Gastroesophageal sphincter (tissue), 4 donors: ENCODE measurements at regions not wholly inside any gene's neighbourhood (a gene's known extent, or its start where the extent isn't known, plus 50 kb on each side); places are given as distances from the start of the nearest gene placed in this dataset.

Source experiments
- ATAC-seq: fragments of 150-250 bp; one replicate; pipeline ENCODE4 v1.9.1; 2016; ENCODE audit warnings: mild to moderate bottlenecking, moderate library complexity
- H3K27ac ChIP-seq, 4 donors: fragments of 200-600 bp; sonication (generic) in 3 of 4; 1 replicate in 3 of 4; 2 replicates in 1 of 4; pipeline ENCODE4 v1.5.1; 2016 to 2019
- H3K27me3 ChIP-seq: fragments of 200-600 bp; sonication (generic); one replicate; pipeline ENCODE4 v1.5.1; 2019
- H3K36me3 ChIP-seq, 2 donors: fragments of 200-600 bp; sonication (generic); one replicate each; pipeline ENCODE4 v1.5.1; 2019; ENCODE audit warnings: control low read depth in 1 of 2
- H3K4me1 ChIP-seq, 3 donors: fragments of 200-600 bp; sonication (generic); 1 replicate in 2 of 3; 2 replicates in 1 of 3; pipeline ENCODE4 v1.5.1; 2016 to 2019; ENCODE audit warnings: control low read depth in 2 of 3
- H3K4me3 ChIP-seq, 2 donors: fragments of 200-600 bp; sonication (generic); one replicate each; pipeline ENCODE4 v1.5.1; 2019; ENCODE audit warnings: mild to moderate bottlenecking in 1 of 2, moderate library complexity in 1 of 2
- H3K9me3 ChIP-seq, 3 donors: fragments of 200-600 bp; sonication (generic); one replicate each; pipeline ENCODE4 v1.5.1; 2017 to 2019; ENCODE audit warnings: control low read depth in 2 of 3
- EP300 ChIP-seq: sonication (generic); formaldehyde crosslinking; IDR thresholded peaks from one replicate; pipeline ENCODE4 v1.6.1; 2017; ENCODE audit warnings: antibody characterized with exemption, mild to moderate bottlenecking
- POLR2A ChIP-seq, 2 donors: fragments of 450-650 bp; IDR thresholded peaks; one replicate each; pipeline ENCODE4 v1.6.1; 2017; ENCODE audit warnings: antibody characterized with exemption in 2 of 2, mild to moderate bottlenecking in 2 of 2, moderate library complexity in 1 of 2
- POLR2AphosphoS5 ChIP-seq: sonication (generic); formaldehyde crosslinking; IDR thresholded peaks from one replicate; pipeline ENCODE4 v1.6.1; 2017; ENCODE audit warnings: antibody characterized with exemption
- WGBS, 2 donors: methylation state at CpG; one replicate each; pipeline ENCODE4 v1.1.5; 2018; ENCODE audit warnings: low coverage in 1 of 2; 5-methylcytosine and 5-hydroxymethylcytosine counted together
- TF ChIP-seq, protein P1 (sequence below), 4 experiments: fragments of 200-600 bp in 2 of 4; fragments of 450-650 bp in 2 of 4; sonication (generic) in 1 of 4; IDR thresholded peaks; one replicate each; pipeline ENCODE4 v1.5.1; 2017 to 2019; ENCODE audit warnings: antibody characterized with exemption in 4 of 4, mild to moderate bottlenecking in 2 of 4, moderate library complexity in 2 of 4

- no peak for ATAC-seq
- no peak overlapping the region for H3K27ac ChIP-seq
- no peaks in the 10 kb centered on the region for H3K4me1 ChIP-seq
- TF ChIP-seq POLR2A (IDR thresholded peaks at IDR 0.05) (no peak), POLR2AphosphoS5 (no peak)
- no peak overlapping the region for H3K4me3 ChIP-seq
- no peaks in the 10 kb centered on the region for H3K36me3 ChIP-seq
- 63 to 79% methylated on average over 5 of the region's 5 CpGs for WGBS, 2 donors
- H3K27me3 ChIP-seq, result peaks cover 10% of the 10 kb centered on the region
- peaks cover 0 to 12% (median 0%) of the 10 kb centered on the region in 3 donors for H3K9me3 ChIP-seq
Observed at GRCh38 chr12:111110556-111110955, 190.2 kb upstream of the MYL2 start.

DNA sequence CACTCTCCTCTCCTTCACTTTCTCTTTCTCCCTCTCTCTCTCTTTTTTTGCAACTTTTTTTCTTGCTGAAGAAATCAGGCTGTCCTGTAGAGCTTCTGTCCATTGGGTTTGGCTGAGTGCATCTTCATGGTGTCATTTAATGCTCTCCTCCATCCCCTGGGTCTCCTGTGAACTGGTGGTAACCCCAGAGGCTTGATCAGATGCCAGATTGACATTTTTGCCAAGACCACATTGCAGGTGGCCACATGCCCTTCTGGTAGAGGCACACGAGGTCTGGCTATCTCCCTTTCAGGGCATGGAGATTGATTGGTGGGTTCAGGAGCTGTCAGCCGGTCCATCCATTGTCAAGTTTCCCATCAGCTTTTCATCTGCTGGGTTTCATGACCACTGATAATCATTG lies 188.3 kb upstream of the MYL2 start:
- no peak for ATAC-seq
- Histone ChIP-seq H3K4me3 (no peak overlapping the region), H3K27ac (no peak overlapping the region), H3K36me3 (no peaks in the 10 kb centered on the region), H3K9me3 (peaks cover 0 to 12% (median 0%) of the 10 kb centered on the region in 3 donors), H3K4me1 (no peaks in the 10 kb centered on the region), H3K27me3 (peaks cover 26% of the 10 kb centered on the region)
- TF ChIP-seq EP300 (no peak), POLR2AphosphoS5 (no peak), POLR2A (IDR thresholded peaks at IDR 0.05) (no peak)
- TF ChIP-seq, protein P1, sequence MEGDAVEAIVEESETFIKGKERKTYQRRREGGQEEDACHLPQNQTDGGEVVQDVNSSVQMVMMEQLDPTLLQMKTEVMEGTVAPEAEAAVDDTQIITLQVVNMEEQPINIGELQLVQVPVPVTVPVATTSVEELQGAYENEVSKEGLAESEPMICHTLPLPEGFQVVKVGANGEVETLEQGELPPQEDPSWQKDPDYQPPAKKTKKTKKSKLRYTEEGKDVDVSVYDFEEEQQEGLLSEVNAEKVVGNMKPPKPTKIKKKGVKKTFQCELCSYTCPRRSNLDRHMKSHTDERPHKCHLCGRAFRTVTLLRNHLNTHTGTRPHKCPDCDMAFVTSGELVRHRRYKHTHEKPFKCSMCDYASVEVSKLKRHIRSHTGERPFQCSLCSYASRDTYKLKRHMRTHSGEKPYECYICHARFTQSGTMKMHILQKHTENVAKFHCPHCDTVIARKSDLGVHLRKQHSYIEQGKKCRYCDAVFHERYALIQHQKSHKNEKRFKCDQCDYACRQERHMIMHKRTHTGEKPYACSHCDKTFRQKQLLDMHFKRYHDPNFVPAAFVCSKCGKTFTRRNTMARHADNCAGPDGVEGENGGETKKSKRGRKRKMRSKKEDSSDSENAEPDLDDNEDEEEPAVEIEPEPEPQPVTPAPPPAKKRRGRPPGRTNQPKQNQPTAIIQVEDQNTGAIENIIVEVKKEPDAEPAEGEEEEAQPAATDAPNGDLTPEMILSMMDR (IDR thresholded peaks at IDR 0.05), result no peak
- WGBS, 2 donors, result 51 to 55% methylated on average over 2 of the region's 2 CpGs

DNA sequence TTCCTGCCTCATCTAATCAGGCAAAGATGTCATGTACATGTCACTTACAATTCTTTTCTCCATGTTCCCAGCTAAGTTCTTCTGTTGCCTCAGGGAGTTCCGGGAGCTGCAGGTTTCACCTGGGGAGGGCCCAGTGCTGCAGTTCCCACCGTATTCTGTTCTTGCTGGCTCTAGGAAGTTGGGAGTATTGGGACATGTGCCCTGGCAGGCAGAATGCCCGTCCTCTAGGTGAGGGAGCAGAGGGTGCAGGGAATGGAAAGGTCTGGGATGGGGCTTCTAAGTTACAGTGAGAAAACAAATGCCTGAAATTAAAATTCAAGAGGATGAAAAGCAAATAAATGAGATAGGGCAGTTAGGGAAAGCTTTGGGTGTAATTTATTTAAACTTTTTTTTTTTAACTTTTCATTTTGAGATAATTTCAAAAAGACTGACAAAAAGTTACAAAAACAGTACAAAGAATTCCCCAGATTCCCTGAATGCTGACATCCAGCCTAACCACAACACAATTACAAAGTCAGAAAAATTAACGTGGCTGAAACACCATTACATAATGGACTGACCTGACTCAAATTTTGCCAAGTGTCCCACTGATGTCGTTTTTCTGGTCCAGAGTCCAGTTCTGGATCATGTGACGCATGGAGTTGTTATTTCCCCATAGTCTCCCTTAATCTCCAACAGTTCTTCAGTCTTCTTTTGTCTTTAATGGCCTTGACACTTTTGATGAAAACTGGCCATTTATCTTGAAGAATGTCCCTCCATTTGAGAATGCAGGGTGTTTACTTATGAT lies 187.2 kb upstream of the MYL2 start:
- no peak overlapping the region for H3K27ac ChIP-seq
- no peaks in the 10 kb centered on the region for H3K36me3 ChIP-seq
- no peak for ATAC-seq
- H3K4me3 ChIP-seq, result no peak overlapping the region
- H3K9me3 ChIP-seq, result peaks cover 0 to 12% (median 0%) of the 10 kb centered on the region in 3 donors
- H3K27me3 ChIP-seq, result peaks cover 30% of the 10 kb centered on the region
- WGBS, 2 donors, result 54 to 55% methylated on average over 3 to 6 of the region's 6 CpGs
- H3K4me1 ChIP-seq, result no peaks in the 10 kb centered on the region
- no peak for TF ChIP-seq EP300
- no peak for TF ChIP-seq POLR2AphosphoS5
- TF ChIP-seq, protein P1 (IDR thresholded peaks at IDR 0.05), result no peak
- no peak for TF ChIP-seq POLR2A (IDR thresholded peaks at IDR 0.05)

DNA sequence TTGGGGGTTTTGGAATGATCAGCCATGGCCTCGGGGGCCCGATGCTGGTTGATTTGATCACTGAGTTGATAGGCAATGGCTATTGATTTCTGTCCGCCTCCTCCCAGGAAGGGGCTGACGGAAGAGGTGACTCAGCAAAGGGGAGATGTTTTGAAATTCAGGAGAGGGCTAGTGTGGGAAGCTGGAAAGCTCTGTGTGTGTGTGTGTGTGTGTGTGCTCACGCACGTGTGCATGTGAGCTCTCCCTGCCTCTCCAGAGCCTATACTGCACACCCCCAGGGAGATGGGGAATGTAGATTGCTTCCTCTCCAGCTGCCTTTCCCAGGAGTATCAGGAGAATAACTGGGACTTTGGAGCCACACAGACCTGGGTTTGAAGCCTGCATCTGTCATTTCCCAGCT lies 184.9 kb upstream of the MYL2 start:
- Histone ChIP-seq H3K4me1 (no peaks in the 10 kb centered on the region), H3K36me3 (no peaks in the 10 kb centered on the region), H3K4me3 (no peak overlapping the region), H3K27ac (no peak overlapping the region), H3K27me3 (peaks cover 36% of the 10 kb centered on the region), H3K9me3 (peaks cover 0 to 12% (median 0%) of the 10 kb centered on the region in 3 donors)
- WGBS, 2 donors, result 60 to 74% methylated on average over 2 to 4 of the region's 6 CpGs
- TF ChIP-seq, protein P1 (IDR thresholded peaks at IDR 0.05), result no peak
- TF ChIP-seq POLR2A (IDR thresholded peaks at IDR 0.05) (no peak), EP300 (no peak), POLR2AphosphoS5 (no peak)
- no peak for ATAC-seq

GRCh38 chr12:111103583-111103982 lies 183.2 kb upstream of the MYL2 start:
- H3K27ac ChIP-seq, result no peak overlapping the region
- no peaks in the 10 kb centered on the region for H3K36me3 ChIP-seq
- H3K4me3 ChIP-seq, result no peak overlapping the region
- H3K27me3 ChIP-seq, result peaks cover 51% of the 10 kb centered on the region
- WGBS, 2 donors, result 50 to 80% methylated on average over 1 to 2 of the region's 2 CpGs
- peaks cover 0 to 12% (median 0%) of the 10 kb centered on the region in 3 donors for H3K9me3 ChIP-seq
- ATAC-seq, result no peak
- TF ChIP-seq, protein P1 (IDR thresholded peaks at IDR 0.05), result no peak
- no peaks in the 10 kb centered on the region for H3K4me1 ChIP-seq
